Lung (tissue), 11 donors: ENCODE measurements at regions not wholly inside any gene's neighbourhood (a gene's known extent, or its start where the extent isn't known, plus 50 kb on each side); places are given as distances from the start of the nearest gene placed in this dataset.

Source experiments
- ATAC-seq: fragments of 200-7000 bp; cut with Tn5 transposase; one replicate; pipeline ENCODE4 v1.9.1; 2020; ENCODE audit warnings: moderate number of reproducible peaks; ENCODE audit not compliant: insufficient read depth, low FRiP score
- DNase-seq, 3 donors: peaks; one replicate each; pipeline ENCODE4 v3.0.0-alpha.2; 2013 to 2017
- H3K27ac ChIP-seq, 2 donors: one replicate each; pipeline ENCODE4 v1.5.1; 2013; ENCODE audit warnings: mild to moderate bottlenecking in 2 of 2, moderate library complexity in 2 of 2, control low read depth in 1 of 2, inconsistent platforms in 1 of 2, low read depth in 1 of 2, low read length in 1 of 2
- H3K27me3 ChIP-seq, 3 donors: one replicate each; pipeline ENCODE4 v1.5.1; 2013; ENCODE audit warnings: low read length in 2 of 3; ENCODE audit not compliant: control insufficient read depth in 3 of 3, insufficient read depth in 3 of 3
- H3K36me3 ChIP-seq, 4 donors: one replicate each; pipeline ENCODE4 v1.5.1; 2013; ENCODE audit warnings: low read length in 4 of 4, mild to moderate bottlenecking in 1 of 4, moderate library complexity in 1 of 4; ENCODE audit not compliant: control insufficient read depth in 4 of 4, insufficient read depth in 4 of 4
- H3K4me1 ChIP-seq, 5 donors: one replicate each; pipeline ENCODE4 v1.5.1; 2013; ENCODE audit warnings: low read length in 5 of 5, mild to moderate bottlenecking in 2 of 5, moderate library complexity in 1 of 5; ENCODE audit not compliant: control insufficient read depth in 5 of 5, insufficient read depth in 5 of 5
- H3K4me3 ChIP-seq: one replicate; pipeline ENCODE4 v1.5.1; 2013; ENCODE audit warnings: mild to moderate bottlenecking, control low read depth, moderate library complexity
- H3K9ac ChIP-seq, 2 donors: one replicate each; pipeline ENCODE4 v1.5.1; 2013; ENCODE audit warnings: low read length in 2 of 2, control low read depth in 1 of 2; ENCODE audit not compliant: insufficient read depth in 1 of 2
- H3K9me3 ChIP-seq, 4 donors: one replicate each; pipeline ENCODE4 v1.5.1; 2013; ENCODE audit warnings: low read length in 3 of 4, mild to moderate bottlenecking in 1 of 4, moderate library complexity in 1 of 4; ENCODE audit not compliant: control insufficient read depth in 4 of 4, insufficient read depth in 3 of 4
- WGBS, 2 donors: extraction: QIAGEN DNeasy Blood & Tissue Kit; methylation state at CpG; one replicate each; pipeline ENCODE4 v1.1.7; 2013; 5-methylcytosine and 5-hydroxymethylcytosine counted together
- TF ChIP-seq, protein P1 (sequence below): IDR thresholded peaks from 2 replicates; pipeline ENCODE4 v1.5.1; 2012; ENCODE audit warnings: mild to moderate bottlenecking; ENCODE audit errors: control extremely low read depth, extremely low read depth
- donor health status: control.
- donor health status: control.
- donor health status: Bipolar disorder and iron deficiency.
- donor health status: healthy.
- donor health status: DM: yes; HTN: yes; CAD: no.

GRCh38 chr2:116874021-116874420 lies 940.5 kb upstream of the DDX18 start:
- no peak overlapping the region for H3K4me3 ChIP-seq
- no peak overlapping the region for H3K9ac ChIP-seq
- no peaks in the 10 kb centered on the region for H3K4me1 ChIP-seq
- TF ChIP-seq, protein P1, sequence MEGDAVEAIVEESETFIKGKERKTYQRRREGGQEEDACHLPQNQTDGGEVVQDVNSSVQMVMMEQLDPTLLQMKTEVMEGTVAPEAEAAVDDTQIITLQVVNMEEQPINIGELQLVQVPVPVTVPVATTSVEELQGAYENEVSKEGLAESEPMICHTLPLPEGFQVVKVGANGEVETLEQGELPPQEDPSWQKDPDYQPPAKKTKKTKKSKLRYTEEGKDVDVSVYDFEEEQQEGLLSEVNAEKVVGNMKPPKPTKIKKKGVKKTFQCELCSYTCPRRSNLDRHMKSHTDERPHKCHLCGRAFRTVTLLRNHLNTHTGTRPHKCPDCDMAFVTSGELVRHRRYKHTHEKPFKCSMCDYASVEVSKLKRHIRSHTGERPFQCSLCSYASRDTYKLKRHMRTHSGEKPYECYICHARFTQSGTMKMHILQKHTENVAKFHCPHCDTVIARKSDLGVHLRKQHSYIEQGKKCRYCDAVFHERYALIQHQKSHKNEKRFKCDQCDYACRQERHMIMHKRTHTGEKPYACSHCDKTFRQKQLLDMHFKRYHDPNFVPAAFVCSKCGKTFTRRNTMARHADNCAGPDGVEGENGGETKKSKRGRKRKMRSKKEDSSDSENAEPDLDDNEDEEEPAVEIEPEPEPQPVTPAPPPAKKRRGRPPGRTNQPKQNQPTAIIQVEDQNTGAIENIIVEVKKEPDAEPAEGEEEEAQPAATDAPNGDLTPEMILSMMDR: no peak
- peaks cover 0 to 7% (median under 1%) of the 10 kb centered on the region in 4 donors for H3K9me3 ChIP-seq
- 80% methylated on average over 5 of the region's 5 CpGs for whole genome bisulfite sequencing, 2 donors
- DNase-seq (no peak), ATAC-seq (no peak)
- no peak overlapping the region for H3K27ac ChIP-seq
- H3K27me3 ChIP-seq: no peaks in the 10 kb centered on the region
- H3K36me3 ChIP-seq: no peaks in the 10 kb centered on the region

DNA sequence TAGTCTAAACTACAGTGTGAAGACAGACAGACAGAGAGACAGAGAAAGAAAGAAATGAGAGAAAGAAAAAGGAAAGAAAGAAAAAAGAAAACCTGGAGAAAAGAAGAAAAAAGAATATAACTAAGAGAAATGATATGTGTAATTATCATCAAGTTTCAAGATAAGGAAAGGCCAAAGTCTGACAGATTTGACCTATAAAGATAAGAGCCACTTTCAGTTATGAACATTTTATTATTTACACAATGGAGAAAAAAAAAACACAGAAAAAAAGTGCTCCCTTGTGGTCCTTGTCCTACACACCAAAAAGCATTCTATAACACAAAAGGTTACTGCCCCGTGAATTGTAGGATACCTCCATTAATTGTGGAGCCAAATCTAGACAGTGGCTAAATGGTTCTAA lies 937.2 kb upstream of the DDX18 start:
- Histone ChIP-seq H3K4me3 (no peak overlapping the region), H3K36me3 (no peaks in the 10 kb centered on the region), H3K9me3 (peaks cover 0 to 7% (median 2%) of the 10 kb centered on the region in 4 donors), H3K27me3 (no peaks in the 10 kb centered on the region), H3K9ac (no peak overlapping the region), H3K4me1 (no peaks in the 10 kb centered on the region), H3K27ac (no peak overlapping the region)
- TF ChIP-seq, protein P1: no peak
- WGBS, 2 donors: 60 to 97% methylated on average over 1 of the region's 1 CpG
- DNase-seq (no peak), ATAC-seq (no peak)

DNA sequence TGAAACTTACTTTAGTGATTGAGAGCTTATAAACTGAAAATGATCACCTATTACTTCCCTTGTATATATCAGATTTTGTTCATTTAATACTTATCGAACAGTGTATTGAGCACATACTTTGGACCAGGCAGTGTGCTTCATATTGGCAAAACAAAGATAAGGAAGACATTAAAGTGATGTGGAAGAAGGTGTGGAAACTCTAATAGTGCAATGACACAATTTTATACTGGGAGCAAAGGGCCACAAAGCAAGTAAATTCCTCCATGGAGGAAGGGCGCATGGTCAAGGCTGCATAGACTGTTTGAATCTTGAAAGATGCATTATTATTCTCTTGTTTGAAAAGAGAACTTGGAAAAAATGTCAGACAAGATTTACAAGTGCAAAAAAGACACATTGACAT lies 936.5 kb upstream of the DDX18 start:
- no peak overlapping the region for H3K9ac ChIP-seq
- no peaks in the 10 kb centered on the region for H3K4me1 ChIP-seq
- DNase-seq (no peak), ATAC-seq (no peak)
- H3K36me3 ChIP-seq: no peaks in the 10 kb centered on the region
- H3K27me3 ChIP-seq: no peaks in the 10 kb centered on the region
- H3K27ac ChIP-seq: no peak overlapping the region
- peaks cover 0 to 7% (median 2%) of the 10 kb centered on the region in 4 donors for H3K9me3 ChIP-seq
- TF ChIP-seq, protein P1: no peak
- 85 to 93% methylated on average over 2 of the region's 2 CpGs for WGBS, 2 donors
- H3K4me3 ChIP-seq: no peak overlapping the region

- no peak overlapping the region for H3K27ac ChIP-seq
- H3K36me3 ChIP-seq: no peaks in the 10 kb centered on the region
- 35 to 62% methylated on average over 2 of the region's 2 CpGs for WGBS, 2 donors
- DNase-seq (no peak), ATAC-seq (no peak)
- no peak overlapping the region for H3K9ac ChIP-seq
- H3K27me3 ChIP-seq: no peaks in the 10 kb centered on the region
- no peak overlapping the region for H3K4me3 ChIP-seq
- peaks cover 0 to 3% (median under 1%) of the 10 kb centered on the region in 4 donors for H3K9me3 ChIP-seq
- TF ChIP-seq, protein P1: no peak
- H3K4me1 ChIP-seq: no peaks in the 10 kb centered on the region
Observed at GRCh38 chr2:116879650-116880160, 934.8 kb upstream of the DDX18 start.
